Right forelimb (tissue), 1 donor: ENCODE measurements at regions not wholly inside any gene's neighbourhood (a gene's known extent, or its start where the extent isn't known, plus 50 kb on each side); places are given as distances from the start of the nearest gene placed in this dataset.
A peak's percentile ranks its signal among the peaks of the same experiment; 100 is the strongest.
"Not testable (repeated sequence)": the region's sequence is repeated elsewhere in the genome, so short reads cannot be mapped to it uniquely, and the experiment has no call there.

Experiments
- DNase-seq: peaks from one replicate; pipeline ENCODE4 v3.0.0-alpha.2; 2018

DNA sequence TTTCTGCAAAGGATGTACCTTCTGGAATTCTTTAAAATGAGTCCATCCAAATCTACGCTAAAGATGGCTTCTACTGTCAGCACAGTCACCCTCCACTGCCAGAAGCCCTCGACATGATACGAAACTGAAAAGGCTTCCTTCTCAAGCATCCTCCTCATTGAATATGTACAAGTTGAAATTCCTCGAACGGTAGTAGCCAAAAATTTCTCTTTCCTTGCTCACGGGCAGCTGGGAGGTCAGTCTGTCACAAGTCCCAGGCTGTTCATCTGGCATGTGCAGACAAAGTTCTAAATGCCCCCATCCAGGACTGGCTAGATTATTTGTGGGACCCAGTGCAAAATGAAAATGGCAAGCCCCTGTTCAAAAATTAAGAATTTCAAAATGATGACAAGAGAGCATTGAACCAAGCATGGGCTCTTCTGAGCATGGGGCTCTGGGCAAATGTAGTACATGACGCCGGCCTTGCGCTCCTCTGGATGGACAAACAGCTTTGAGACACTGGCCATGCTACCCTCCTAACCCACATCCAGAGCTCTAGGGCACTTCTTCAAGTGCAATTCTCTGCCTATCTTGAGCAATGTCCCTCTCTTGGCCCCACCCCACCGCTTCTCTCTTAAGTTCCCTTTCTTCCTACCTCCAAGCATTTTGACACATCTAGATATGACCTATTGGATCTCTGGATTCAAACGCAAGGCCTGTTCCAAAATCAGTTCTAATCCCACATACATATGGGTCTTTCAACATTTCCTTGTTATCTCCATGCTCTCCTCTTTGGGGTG, 78.9 kb upstream of the FLT1 start:
- no peak for DNase-seq

DNA sequence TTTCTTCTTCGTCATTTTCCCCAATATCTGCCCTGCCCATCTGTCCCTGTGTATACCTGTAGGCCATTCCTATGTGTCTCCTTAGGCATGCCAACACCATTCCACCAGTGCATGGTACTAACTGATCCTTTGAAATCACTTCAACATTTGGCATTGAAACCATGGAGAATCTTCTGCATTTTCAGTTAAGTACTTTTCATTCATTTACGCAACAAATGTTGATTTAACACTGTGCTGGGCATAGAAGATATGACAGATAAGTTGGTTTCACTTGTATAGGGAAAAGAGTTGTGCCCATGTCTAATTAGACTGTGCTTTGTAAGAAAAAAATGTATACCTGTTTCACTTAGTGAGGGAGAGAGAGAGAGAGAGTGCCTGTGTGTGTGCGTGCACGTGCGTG, 77.9 kb upstream of the FLT1 start:
- no peak for DNase-seq

DNA sequence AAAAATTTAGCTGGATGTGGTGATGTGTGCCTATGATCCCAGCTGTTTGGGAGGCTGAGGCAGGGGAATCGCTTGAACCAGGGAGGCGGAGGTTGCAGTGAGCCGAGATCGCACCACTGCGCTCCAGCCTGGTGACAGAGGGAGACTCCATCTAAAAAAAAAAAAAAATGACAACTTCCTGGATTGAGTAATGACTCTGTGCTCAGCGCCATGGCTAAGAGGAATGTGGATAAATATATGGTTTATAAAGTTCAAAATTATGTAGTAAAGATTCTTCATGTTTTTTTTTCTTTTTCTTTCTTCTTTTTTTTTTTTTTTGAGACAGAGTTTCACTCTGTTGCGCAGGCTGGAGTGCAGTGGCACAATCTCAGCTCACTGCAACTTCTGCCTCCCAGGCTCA, 75.4 kb upstream of the FLT1 start:
- DNase-seq: not testable (repeated sequence)

DNA sequence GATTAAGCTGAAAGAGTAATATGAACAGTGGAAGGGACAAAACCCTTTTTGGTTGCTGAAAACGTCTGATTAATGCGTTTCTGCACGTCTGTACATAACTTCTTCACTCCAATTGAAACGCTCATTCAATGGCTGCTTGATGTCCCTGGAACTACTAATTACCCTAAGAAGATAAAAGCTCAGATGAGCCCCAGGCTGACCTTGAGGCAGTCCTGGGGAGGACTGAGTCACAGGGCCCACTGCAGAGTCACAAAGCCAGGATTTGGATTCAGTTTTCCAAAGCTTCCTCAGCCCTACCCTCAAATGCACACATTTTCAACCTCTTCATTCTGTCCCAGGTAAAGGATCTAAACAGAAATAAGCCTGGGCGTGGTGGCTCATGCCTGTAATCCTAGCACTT, 75.0 kb upstream of the FLT1 start:
- no peak for DNase-seq

DNA sequence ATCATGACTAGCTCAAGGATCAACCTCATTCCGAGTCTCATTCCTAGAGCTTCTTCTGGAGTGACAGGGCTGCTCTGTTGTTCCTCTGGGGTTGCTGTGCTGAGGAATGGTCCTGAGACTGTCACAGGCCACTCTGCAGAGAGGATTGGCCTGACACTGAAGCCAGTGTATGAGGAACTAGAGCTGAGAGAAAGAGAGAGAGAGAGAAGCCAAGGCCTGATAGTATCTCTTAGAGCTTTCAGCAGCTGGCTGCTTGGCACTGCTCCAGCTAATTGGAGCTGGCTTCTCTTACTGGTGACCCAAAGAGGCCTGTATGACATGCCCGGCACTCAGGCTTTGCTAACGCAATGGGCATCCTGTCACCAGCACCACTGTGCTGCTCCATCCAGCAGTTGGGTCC, 73.4 kb upstream of the FLT1 start:
- DNase-seq: peak; percentile 55

DNA sequence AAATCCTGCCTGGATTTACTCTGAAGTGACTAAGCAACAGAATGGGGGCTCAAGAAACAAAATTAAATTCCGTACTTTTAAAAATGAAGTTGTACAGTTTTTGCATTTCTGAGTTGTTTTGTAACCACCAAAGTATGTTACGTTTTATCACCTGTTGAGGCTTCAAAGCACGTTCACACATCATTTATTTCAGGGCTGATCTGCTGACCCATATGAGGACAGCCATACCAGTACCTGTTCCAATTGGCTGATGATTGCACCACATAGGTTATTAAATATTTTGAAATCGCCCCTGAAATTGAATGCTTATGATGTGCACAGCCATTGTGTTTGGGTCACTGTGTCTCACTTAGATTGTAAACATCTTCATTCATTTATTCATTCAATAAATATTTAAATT, 72.0 kb upstream of the FLT1 start:
- DNase-seq: no peak

DNA sequence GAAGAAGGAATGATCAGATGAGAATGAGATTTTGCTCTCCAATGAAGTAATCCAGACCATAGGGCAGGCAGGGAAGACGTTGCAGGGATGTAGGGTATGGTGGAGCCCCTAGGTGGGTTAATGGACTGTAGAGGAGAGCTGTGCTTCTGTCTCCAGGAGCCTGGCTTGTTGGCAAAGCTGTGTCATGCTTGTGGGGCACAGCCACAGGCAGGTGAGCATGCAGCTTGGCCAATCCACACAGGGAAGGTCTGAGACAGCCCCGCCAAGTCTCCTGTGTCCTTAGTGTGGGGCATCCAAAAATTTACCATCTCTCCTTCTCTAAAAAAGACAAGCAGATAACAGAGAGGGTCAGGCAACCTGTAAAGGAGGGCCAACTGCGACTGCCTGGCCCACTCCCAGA, 71.4 kb upstream of the FLT1 start:
- no peak for DNase-seq

DNA sequence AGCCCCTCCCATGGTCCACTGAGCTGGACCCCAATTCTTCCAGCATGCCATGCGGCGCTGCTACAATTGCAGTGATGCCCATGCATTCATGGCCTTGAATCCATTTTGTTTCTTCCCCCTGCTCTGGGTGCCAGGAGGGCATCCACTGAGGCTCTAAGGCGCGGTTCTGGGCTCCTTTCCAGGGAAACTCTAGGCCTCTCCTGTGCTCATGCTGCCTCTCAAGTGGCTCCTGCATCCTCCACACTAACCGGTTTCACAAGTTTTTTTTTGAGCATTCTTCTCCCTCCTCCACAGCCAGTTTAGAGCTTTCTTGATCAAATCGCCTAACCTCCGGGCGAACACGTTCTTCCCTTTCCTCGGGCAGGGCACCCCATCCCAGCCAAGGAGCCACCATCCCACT, 69.1 kb upstream of the FLT1 start:
- DNase-seq: no peak

DNA sequence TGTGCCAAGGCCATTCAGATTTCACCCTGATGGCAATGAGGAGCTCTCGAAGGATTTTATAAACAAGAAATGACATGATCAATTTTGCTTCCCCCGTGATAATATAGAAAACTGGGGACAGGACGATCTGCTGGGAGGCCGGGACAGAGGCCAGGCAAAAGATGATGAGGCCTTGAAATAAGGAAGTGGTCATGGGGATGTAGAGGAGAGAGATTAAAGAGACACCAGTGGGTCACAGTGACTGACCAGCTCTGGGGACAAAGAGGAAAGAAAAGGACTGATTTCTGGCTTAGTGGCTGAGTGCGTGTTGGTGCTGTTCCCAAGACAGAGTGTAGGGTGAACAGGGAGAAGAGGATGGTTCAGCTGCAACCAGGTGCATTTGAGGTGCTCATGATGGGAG, 68.7 kb upstream of the FLT1 start:
- DNase-seq: no peak

DNA sequence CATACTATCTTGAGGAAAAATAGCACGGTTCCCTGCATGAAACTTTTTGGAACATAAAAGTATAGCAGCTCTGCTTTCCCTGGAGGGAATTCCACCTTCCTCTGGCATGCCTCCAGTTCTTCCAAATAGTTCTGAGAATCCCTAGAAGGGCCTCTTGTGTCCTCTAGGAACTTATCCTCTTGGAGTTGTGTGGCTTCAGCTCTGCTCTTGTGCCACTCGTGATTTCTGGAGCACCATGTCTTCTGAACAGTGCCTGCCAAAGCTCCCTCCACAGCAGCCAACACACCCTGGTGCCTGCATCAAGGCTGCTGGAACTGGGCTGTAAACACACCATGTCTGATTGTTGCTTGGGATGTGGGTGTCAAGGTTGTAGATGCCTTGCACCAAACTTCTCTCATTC, 65.7 kb upstream of the FLT1 start:
- no peak for DNase-seq

DNA sequence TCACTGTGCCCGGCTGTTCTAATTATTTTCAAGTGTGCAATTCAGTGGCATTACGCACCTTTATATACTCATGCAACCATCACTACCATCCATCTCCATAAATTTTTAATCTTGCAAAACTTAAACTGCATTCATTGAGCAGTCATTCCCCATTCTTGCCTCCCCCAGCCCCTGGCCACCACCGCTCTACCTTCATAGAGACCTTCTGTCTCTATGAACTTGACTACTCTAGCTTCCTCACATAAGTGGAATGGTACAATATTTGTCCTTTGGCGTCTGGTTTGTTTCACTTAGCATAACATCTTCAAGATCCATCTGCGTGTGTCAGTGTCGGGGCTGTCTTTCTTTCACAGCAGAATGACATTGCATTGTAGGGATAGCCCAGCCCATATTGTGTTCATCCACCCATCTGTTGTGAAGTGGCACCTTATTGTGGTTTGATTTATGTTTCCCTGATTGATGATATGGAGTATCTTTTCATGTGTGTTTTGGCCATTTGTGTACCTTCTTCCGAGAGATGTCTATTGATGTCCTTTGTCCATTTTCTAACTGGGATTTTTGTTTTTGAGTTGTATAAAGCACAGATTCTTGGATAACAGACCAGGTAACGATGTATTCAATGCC, 64.8 kb upstream of the FLT1 start:
- DNase-seq: no peak

DNA sequence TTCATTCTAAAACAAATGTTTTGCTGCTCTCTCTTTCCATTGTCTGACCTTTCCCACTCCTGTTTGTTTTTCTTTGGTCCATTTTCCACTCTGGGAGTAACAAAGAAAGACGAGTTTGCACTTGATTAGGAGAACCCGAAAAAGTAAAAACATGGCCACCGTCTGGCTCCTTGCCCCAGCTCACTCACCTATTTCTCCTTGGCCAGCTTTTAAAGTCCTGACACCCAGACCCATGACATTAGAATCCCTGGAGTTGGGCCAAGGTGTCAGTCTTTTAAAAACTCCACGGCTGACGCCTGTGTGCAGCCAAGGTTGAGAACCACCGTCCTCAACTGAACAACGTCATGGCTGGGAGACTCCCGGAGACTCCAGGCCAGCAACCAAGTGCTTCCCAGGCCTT, 63.6 kb upstream of the FLT1 start:
- no peak for DNase-seq

DNA sequence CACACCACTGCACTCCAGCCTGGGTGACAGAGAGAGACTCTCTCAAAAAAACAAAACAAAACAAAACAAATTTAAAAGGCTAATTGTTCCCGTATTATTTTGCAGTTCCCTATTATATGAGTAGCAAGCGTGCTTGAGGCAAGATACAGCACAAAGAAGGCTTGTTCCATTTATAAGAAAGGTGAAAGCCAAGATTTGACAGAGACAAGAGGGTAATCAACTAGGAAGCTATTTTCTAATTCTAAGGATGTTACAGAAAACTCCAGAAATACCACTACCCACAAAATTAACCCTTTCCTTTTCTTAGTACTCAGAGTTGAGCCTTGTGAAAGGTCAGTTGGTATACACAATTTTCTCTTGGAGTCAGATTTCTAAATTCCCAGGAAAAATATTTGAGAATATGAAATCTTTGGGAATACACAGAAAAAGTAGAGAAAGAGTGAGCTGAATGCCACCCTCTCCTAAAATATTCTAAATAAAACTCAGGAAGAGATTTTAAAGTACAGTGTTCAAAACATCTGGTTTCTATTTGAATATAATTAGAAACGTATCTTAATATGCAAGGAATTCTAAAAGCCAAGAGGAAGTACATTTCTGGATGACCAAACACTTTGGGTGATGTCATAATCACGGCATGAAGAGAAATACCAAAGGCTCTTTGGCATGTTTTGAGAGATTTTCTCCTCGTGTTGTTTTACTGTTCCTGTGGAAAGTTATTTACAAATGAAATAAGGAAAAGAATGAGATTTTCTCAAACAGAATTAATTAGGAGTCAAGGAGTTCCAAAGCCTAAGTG, 63.0 kb upstream of the FLT1 start:
- no peak for DNase-seq

DNA sequence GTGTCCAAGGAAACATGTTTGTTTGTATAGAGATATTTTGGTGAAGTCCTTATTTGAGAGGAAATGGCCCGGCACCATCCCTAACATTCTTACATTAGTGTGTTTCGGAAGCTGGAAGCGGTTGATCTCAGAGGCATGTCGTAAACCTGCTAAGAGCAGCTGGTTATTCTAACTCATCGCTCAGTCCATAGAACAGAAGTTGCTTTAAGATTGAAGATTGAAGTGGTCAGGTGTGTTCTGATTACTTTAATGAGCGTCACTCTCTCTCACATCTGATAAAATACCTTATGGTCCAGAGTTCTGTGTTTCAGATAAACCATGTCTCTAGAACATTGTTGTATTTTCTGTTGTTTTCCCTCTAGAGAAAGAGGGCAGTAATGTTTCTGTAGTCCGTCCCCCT, 60.2 kb upstream of the FLT1 start:
- DNase-seq: no peak

DNA sequence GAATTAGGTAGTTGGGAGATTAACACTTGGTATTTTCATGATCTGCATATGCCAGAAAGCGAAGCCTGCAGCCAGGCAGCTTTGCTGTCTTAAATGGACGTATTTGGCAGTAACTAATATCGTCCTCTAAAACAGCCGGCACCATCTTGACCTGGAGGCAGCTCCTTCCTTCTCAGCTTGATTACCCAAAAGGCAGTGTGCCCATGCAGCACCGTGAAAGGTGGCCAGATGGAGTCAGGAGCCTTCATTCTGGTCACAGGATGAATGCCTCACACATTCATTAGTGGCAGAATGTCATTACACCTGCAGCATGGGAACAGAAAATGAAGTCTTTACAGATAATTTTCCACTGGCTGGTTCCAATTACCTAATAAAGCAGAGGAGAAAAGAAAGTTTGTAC, 59.0 kb upstream of the FLT1 start:
- DNase-seq: no peak

DNA sequence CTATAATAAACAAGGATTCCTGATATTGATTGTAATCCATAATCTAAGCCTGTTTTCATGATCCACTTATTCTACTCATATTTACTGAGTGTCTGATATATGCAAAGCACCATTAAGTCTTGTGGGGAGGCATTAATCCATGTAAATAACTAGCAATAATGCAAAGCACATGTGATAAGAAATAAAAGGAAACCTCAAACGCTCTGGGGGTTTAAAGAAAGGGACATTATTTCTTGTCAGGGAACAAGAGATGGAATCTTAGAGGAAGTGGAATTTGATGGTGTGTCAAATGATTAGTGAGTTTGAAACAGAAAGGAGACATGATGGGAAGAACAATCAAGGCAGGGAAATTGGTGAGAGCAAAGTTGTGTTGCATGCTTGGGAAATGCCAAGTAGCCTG, 57.4 kb upstream of the FLT1 start:
- DNase-seq: no peak

DNA sequence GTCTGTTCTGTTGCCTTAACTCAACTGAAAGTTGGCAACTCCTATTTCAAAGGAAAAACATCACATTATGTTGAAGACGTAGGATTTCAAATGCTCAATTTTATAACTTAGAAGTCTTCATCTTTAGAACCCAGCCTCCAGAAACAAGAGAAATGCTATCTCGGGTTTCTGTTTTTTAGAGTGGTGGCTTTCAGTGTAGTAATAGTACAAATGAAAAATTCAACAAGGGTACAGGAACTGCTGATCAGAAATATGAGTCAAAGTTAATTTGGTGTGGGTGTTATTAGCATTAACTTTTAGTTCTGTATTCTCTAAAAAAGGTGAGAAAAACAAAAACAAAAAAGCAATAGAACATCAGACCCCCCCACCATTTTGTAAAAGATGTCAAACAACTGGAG, 56.6 kb upstream of the FLT1 start:
- DNase-seq: no peak

DNA sequence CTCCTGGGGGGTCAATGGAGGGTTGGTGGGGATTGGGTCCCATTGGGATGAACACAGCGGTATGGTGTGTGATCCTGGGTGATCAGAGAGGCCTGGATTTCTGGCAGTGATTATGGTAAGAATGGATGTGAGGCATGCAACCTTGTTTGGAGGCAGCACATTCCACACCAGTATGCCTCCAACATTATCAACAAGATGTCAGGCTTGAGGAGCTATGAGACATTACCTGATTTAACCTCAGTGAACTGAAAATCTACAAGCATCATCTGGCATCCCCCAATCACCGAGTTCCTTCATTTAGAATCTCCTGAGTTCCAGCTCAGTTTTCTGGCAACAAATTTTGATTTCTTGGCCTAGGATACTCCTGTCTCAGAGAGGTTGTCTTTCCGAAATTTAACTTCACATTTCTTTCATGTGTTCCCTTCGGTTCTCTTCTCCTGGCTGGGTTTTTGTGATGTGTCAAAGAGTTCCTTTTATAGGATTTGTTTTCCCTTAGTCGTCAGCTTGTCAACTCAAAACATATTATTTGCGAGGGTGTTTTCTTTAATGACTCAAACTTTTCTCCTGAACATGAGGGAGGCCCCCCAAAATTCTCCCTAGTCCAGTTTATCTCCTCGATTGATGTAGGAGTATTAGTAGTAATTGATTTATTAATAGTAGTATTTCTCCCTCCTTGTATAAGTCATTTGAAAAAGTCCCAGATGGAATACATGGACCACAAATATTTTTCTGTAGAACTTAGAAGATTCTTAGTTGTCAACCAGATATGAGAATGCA, 56.0 kb upstream of the FLT1 start:
- DNase-seq: no peak

DNA sequence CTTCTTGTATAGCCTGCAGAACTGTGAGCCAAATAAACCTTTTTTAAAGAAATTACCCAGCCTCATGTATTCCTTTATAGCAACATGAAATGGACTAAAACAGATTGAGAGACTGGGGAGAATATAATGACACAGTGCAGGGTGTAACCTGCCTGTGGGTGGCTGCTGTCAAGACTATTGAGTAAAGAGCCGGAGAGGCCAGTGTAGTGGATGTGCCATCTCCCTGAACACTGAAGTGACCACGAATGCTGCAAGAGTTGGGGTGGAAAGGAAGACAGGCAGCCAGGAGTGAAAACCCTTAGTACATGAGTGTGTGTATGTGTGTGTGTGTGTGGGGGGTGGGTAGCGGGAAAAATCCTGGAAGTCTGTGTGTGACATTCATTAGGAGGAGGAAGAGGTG, 55.2 kb upstream of the FLT1 start:
- no peak for DNase-seq

DNA sequence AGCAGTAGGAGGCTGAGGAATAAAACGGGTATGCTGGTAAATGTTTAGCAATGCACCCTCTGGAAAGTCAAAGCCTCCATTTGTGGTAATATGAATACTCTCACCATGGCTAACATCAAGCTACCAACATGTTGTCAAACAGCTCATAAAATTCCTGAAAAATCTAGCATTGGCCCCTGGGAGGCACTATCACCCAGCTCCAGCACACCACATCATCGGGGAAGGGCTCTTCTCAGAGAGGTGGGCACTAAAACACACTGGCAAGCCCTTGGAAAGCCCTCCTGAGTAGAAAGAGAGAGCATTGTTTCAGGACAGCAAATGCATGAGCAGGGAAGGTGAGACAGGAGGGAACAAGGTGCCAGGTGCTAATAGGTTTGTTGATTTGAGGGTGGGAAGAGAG, 53.9 kb upstream of the FLT1 start:
- no peak for DNase-seq

DNA sequence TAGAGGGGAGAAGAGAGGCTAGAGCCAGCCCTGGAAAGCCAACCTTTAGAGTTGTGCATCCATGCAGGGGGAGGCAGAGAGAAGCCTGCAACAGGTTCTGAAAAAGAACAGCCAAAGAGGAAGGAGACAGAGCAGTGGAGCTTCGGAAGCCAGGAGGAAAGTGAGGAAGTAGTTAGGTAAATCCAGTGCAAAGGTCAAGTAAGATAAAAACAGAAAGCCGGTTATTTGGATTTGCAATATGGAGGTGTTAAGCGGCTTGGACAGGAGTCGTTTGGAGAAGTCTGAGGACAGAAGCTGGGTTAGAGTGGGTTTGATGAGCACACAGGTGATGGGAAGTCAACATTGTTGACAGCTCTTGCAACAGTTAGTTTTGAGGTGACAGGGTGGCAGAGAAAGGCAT, 53.5 kb upstream of the FLT1 start:
- DNase-seq: no peak

DNA sequence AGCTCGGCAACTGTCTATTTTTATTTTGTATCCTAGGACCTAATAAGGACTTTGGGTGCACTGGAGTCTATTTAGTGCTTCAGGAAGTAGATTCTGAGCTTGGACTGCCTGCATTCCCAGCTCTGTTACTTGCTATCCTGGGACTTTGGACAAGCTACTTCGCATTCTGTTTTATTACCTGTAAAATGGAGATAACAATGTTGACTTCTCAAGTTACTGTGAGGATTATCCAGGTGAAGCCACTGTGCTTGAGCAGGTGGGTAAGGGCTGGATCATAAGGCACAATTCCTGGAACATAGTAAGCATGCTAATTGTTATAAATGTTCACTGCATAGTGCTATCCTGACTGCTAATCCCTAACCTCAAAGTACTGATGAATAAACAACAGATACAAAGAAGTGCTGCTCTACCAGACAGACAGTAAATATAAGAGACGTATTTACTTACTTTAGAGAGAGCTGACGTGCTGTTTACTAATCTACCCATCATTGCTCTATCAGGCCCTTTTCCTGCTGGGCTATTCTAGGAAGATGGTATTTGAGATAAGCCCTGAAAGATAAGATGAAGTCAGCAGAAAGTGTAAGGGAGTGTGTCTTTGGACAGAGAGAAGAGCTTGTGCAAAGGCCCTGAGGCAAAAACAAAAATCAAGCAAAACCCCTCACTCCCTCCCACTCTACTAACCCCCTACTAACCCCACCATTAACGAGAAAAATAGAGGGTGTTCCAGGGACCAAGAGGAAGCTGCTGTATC, 50.8 kb upstream of the FLT1 start:
- no peak for DNase-seq
